Esophagus muscularis mucosa (tissue), 4 donors: ENCODE measurements at regions not wholly inside any gene's neighbourhood (a gene's known extent, or its start where the extent isn't known, plus 50 kb on each side); places are given as distances from the start of the nearest gene placed in this dataset.

Source experiments
- CTCF ChIP-seq, 3 experiments: fragments of 200-600 bp in 2 of 3; fragments of 450-650 bp in 1 of 3; sonication (generic) in 2 of 3; IDR thresholded peaks; one replicate each; pipeline ENCODE4 v1.5.1; 2017 to 2019; ENCODE audit warnings: antibody characterized with exemption in 3 of 3, mild to moderate bottlenecking in 2 of 3, moderate library complexity in 1 of 3
- EP300 ChIP-seq: sonication (generic); formaldehyde crosslinking; IDR thresholded peaks from one replicate; pipeline ENCODE4 v1.6.1; 2017; ENCODE audit warnings: antibody characterized with exemption
- POLR2A ChIP-seq: fragments of 450-650 bp; IDR thresholded peaks from one replicate; pipeline ENCODE4 v1.6.1; 2017; ENCODE audit warnings: antibody characterized with exemption, moderate library complexity, mild to moderate bottlenecking, low read depth
- POLR2AphosphoS5 ChIP-seq, 2 donors: sonication (generic); formaldehyde crosslinking; IDR thresholded peaks; one replicate each; pipeline ENCODE4 v1.6.1; 2017; ENCODE audit warnings: antibody characterized with exemption in 2 of 2

- TF ChIP-seq CTCF (IDR thresholded peaks at IDR 0.05) (no peak), EP300 (no peak), POLR2A (no peak), POLR2AphosphoS5 (IDR thresholded peaks at IDR 0.05) (no peak)
Observed at GRCh38 chr18:57202881-57203280, 56.0 kb downstream of the BOD1L2 start.
